GM12874 (cell line): ENCODE measurements at regions not wholly inside any gene's neighbourhood (a gene's known extent, or its start where the extent isn't known, plus 50 kb on each side); places are given as distances from the start of the nearest gene placed in this dataset.

Experiments used
- CTCF ChIP-seq: IDR thresholded peaks from 2 replicates; pipeline ENCODE4 v1.5.1; 2011; ENCODE audit warnings: low read depth, mild to moderate bottlenecking, control low read depth, low read length, moderate library complexity; ENCODE audit not compliant: insufficient read depth

DNA sequence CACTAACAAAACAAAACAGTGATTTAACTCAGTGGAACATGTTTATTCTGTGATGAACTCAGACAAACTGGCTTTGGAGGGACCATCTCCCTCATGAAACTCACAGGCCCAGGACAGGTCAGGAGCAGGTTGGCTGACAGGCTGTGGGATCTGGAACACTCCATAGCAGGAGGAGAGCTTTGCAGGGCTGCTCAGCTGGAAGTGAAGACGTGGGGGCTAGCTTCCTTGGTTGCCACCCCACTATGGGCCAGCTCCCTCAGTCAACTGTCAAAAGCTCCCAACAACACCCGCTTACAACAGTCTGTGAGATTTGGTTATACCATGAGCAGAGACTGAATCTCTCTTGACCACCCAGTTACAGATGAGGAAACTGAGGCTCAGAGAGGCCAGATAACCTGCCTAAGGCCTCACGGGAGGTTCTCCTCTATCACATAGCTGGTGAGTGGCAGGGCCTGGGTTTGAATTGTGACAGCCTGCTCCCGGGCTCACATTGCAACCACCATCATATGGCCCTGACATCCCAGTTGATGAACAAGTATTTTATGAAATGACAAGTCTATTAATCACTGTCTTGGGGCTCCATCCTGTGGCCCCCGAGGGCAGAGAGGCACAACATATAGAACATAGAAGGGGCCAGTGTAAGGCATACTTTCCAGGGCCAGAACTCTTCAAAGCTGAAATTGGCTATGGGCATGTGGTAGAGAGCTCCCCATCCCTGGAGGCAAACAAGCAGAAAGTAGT is 473.4 kb downstream of the MN1 start:
- no peak for TF ChIP-seq CTCF

GRCh38 chr22:27329131-27329850 is 472.3 kb downstream of the MN1 start:
- TF ChIP-seq CTCF: no peak

- TF ChIP-seq CTCF: no peak
Measured at GRCh38 chr22:27329966-27330645, 471.4 kb downstream of the MN1 start.

DNA sequence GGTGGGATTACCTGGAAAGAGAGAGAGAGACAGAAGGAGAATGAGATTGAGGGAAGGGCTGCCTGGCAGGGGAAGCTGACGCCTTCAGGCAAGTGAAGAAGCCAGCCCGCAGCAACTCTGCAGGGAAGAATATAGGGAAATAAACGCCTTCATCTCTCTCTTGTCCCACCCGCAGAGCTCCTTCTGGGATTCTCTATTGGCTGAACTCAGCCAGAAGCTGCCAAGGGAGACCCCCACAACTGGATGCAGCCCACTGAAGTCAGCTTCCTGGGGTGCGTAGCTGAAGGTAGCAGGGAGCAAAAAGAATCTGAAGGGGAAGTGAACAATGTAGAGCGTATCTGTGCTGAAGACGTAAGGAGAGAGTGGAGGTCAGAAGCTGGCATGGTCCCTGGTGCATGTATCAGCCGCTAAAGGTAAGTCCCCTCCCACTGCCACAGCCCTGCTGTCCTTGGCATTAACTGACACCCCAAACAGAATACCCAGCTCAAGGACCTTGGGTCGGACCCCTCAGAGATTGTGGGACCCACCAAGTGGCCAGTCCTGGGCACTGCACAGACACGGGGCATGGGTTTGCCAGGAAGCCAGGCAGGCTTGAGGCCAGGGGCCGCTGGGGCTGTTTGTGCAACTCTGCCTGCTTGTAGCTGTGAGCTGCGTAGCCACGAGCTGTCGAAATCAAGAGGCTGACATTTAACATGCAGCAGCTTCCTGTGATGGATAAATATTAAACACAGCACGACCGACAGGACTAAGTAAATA is 469.9 kb downstream of the MN1 start:
- no peak for TF ChIP-seq CTCF

GRCh38 chr22:27335102-27335660 is 466.4 kb downstream of the MN1 start:
- TF ChIP-seq CTCF: no peak

GRCh38 chr22:27336151-27337090 is 465.1 kb downstream of the MN1 start:
- TF ChIP-seq CTCF: no peak
